Sigmoid colon (tissue), 6 donors: ENCODE measurements at regions not wholly inside any gene's neighbourhood (a gene's known extent, or its start where the extent isn't known, plus 50 kb on each side); places are given as distances from the start of the nearest gene placed in this dataset.
"Not testable (repeated sequence)": the region's sequence is repeated elsewhere in the genome, so short reads cannot be mapped to it uniquely, and the experiment has no call there.

ENCODE experiments used
- DNase-seq: peaks from one replicate; pipeline ENCODE4 v3.0.0-alpha.2; 2019
- H3K27ac ChIP-seq, 4 donors: fragments of 200-600 bp; sonication (generic); one replicate each; pipeline ENCODE4 v1.5.1; 2016 to 2019; ENCODE audit warnings: mild to moderate bottlenecking in 1 of 4
- H3K27me3 ChIP-seq, 3 donors: fragments of 200-600 bp; sonication (generic); one replicate each; pipeline ENCODE4 v1.5.1; 2019; ENCODE audit warnings: mild to moderate bottlenecking in 1 of 3
- H3K36me3 ChIP-seq, 4 donors: fragments of 200-600 bp; sonication (generic); one replicate each; pipeline ENCODE4 v1.5.1; 2016 to 2019
- H3K4me1 ChIP-seq, 4 donors: fragments of 200-600 bp; sonication (generic); one replicate each; pipeline ENCODE4 v1.5.1; 2017 to 2019
- H3K4me3 ChIP-seq, 4 donors: fragments of 200-600 bp; sonication (generic); one replicate each; pipeline ENCODE4 v1.5.1; 2017 to 2019; ENCODE audit warnings: mild to moderate bottlenecking in 2 of 4, moderate library complexity in 1 of 4
- H3K9me3 ChIP-seq, 4 donors: fragments of 200-600 bp in 3 of 4; sonication (generic) in 3 of 4; one replicate each; pipeline versions ENCODE4 v1.5.1 to v1.6.1; 2013 to 2019
- EP300 ChIP-seq, 4 donors: sonication (generic); formaldehyde crosslinking; IDR thresholded peaks; one replicate each; pipeline ENCODE4 v1.6.1; 2017; ENCODE audit warnings: antibody characterized with exemption in 4 of 4
- POLR2A ChIP-seq, 2 donors: fragments of 450-650 bp; IDR thresholded peaks; one replicate each; pipeline ENCODE4 v1.6.1; 2016; ENCODE audit warnings: antibody characterized with exemption in 2 of 2, mild to moderate bottlenecking in 2 of 2, moderate library complexity in 2 of 2
- POLR2AphosphoS5 ChIP-seq, 4 donors: sonication (generic); formaldehyde crosslinking; IDR thresholded peaks; one replicate each; pipeline ENCODE4 v1.6.1; 2017; ENCODE audit warnings: antibody characterized with exemption in 4 of 4
- WGBS, 2 donors: extraction: QIAGEN DNeasy Blood & Tissue Kit; methylation state at CpG; one replicate each; pipeline ENCODE4 v1.1.7; 2013; 5-methylcytosine and 5-hydroxymethylcytosine counted together
- intact Hi-C: fragments of 100-400 bp; cut with DNase I; formaldehyde crosslinking; loops from one replicate; pipeline ENCODE4 v1.15.1; 2023
- TF ChIP-seq, protein P1 (sequence below), 4 experiments: fragments of 450-650 bp in 3 of 4; fragments of 200-600 bp in 1 of 4; IDR thresholded peaks; one replicate each; pipeline ENCODE4 v1.5.1; 2016 to 2019; ENCODE audit warnings: antibody characterized with exemption in 4 of 4, mild to moderate bottlenecking in 3 of 4, moderate library complexity in 2 of 4
- donor health status: healthy with polysubstance abuse.
- donor health status: healthy.

- intact Hi-C loops = no loop called here
- H3K27me3 ChIP-seq = no peaks in the 10 kb centered on the region
- DNase-seq = no peak
- no peak overlapping the region for H3K27ac ChIP-seq
- H3K9me3 ChIP-seq = no peaks in the 10 kb centered on the region
- H3K4me3 ChIP-seq = no peak overlapping the region
- H3K36me3 ChIP-seq = no peaks in the 10 kb centered on the region
- H3K4me1 ChIP-seq = peaks cover 0 to 7% (median 0%) of the 10 kb centered on the region in 4 donors
- WGBS, 2 donors = 85 to 93% methylated on average over 1 of the region's 1 CpG
- TF ChIP-seq POLR2AphosphoS5 (IDR thresholded peaks at IDR 0.05) (no peak), POLR2A (IDR thresholded peaks at IDR 0.05) (no peak), EP300 (IDR thresholded peaks at IDR 0.05) (no peak)
- TF ChIP-seq, protein P1, sequence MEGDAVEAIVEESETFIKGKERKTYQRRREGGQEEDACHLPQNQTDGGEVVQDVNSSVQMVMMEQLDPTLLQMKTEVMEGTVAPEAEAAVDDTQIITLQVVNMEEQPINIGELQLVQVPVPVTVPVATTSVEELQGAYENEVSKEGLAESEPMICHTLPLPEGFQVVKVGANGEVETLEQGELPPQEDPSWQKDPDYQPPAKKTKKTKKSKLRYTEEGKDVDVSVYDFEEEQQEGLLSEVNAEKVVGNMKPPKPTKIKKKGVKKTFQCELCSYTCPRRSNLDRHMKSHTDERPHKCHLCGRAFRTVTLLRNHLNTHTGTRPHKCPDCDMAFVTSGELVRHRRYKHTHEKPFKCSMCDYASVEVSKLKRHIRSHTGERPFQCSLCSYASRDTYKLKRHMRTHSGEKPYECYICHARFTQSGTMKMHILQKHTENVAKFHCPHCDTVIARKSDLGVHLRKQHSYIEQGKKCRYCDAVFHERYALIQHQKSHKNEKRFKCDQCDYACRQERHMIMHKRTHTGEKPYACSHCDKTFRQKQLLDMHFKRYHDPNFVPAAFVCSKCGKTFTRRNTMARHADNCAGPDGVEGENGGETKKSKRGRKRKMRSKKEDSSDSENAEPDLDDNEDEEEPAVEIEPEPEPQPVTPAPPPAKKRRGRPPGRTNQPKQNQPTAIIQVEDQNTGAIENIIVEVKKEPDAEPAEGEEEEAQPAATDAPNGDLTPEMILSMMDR (IDR thresholded peaks at IDR 0.05) = no peak
These were observed 132.6 kb upstream of the PGR start for GRCh38 chr11:101262258-101262657.

DNA sequence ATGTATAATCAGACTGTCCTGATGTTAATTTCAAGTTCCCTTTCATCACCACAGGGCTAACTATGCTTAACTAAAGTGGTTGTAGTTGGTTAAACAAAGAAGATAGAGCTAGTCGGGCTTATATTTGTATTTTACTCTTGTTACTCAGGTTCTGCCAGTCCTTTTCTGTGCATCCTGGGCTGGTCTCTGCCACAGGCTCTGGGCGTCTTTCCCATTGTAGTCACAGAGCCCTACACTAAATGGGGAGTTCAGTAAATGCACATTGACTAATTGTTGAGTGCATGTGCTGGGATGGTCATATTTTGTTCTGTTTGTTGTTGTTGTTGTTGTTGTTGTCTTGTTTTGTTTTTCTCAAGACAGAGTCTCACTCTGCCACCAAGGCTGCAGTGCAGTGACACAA lies 125.4 kb upstream of the PGR start:
- no peaks in the 10 kb centered on the region for H3K4me1 ChIP-seq
- TF ChIP-seq, protein P1 (IDR thresholded peaks at IDR 0.05) = no peak
- TF ChIP-seq EP300 (IDR thresholded peaks at IDR 0.05) (no peak), POLR2AphosphoS5 (IDR thresholded peaks at IDR 0.05) (no peak), POLR2A (IDR thresholded peaks at IDR 0.05) (no peak)
- H3K27me3 ChIP-seq = no peaks in the 10 kb centered on the region
- H3K9me3 ChIP-seq = no peaks in the 10 kb centered on the region
- no peaks in the 10 kb centered on the region for H3K36me3 ChIP-seq
- WGBS, 2 donors = 55 to 77% methylated on average over 2 of the region's 2 CpGs
- intact Hi-C loops = no loop called here
- H3K27ac ChIP-seq = no peak overlapping the region
- DNase-seq = no peak
- H3K4me3 ChIP-seq = no peak overlapping the region

GRCh38 chr11:101254037-101254436 lies 124.4 kb upstream of the PGR start:
- Histone ChIP-seq H3K27ac (no peak overlapping the region), H3K4me1 (no peaks in the 10 kb centered on the region), H3K9me3 (no peaks in the 10 kb centered on the region), H3K36me3 (no peaks in the 10 kb centered on the region), H3K27me3 (no peaks in the 10 kb centered on the region), H3K4me3 (no peak overlapping the region)
- TF ChIP-seq, protein P1 (IDR thresholded peaks at IDR 0.05) = no peak
- no peak for TF ChIP-seq POLR2A (IDR thresholded peaks at IDR 0.05)
- DNase-seq = no peak
- WGBS, 2 donors = 75 to 84% methylated on average over 1 of the region's 1 CpG
- intact Hi-C loops = no loop called here

DNA sequence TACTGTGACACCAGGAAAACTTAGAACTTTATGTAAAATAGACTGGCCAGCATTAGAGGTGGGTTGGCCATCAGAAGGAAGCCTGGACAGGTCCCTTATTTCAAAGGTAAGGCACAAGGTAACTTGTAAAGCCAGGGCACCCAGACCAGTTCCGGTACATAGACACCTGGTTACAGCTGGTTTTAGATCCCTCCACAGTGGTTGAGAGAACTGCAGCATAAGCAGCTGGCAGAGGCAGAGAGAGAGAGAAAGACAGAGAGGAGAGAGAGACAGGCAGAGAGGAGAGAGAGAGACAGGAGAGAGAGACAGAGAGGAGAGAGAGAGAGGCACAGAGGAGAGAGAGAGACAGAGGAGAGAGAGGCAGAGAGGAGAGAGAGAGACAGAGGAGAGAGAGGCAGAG lies 116.0 kb upstream of the PGR start:
- H3K36me3 ChIP-seq, H3K4me3 ChIP-seq, H3K4me1 ChIP-seq, H3K27ac ChIP-seq, H3K9me3 ChIP-seq, intact Hi-C loops, DNase-seq, H3K27me3 ChIP-seq: not testable (repeated sequence)
- WGBS, 2 donors = 87 to 89% methylated on average over 1 of the region's 1 CpG

GRCh38 chr11:101245081-101245480 lies 115.5 kb upstream of the PGR start:
- H3K36me3 ChIP-seq, H3K27ac ChIP-seq, H3K4me3 ChIP-seq, H3K27me3 ChIP-seq, intact Hi-C loops, H3K9me3 ChIP-seq, H3K4me1 ChIP-seq, DNase-seq: not testable (repeated sequence)
- WGBS, 2 donors = 91 to 92% methylated on average over 8 of the region's 8 CpGs

DNA sequence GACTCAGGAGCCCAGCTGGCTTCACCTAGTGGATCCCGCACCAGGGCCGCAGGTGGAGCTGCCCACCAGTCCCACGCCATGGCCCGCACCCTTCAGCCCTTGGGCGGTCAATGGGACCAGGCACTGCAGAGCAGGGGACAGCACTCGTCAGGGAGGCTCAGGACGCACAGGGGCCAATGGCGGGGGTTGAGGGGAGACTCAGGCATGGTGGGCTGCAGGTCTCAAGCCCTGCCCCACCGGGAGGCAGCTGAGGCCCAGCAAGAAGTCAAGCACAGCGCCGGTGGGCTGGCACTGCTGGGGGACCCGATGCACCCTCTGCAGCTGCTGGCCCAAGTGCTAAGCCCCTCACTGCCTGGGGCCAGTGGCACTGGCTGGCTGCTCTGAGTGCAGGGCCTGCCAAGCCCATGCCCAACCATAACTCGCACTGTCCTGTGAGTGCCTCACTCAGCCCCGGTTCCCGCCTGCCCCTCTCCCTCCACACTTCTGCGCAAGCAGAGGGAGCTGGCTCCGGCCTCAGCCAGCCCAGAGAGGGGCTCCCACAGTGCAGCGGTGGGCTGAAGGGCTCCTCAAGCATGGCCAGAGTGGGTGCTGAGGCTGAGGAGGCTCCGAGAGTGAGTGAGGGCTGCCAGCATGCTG lies 111.7 kb upstream of the PGR start:
- H3K9me3 ChIP-seq = peaks cover 0 to 4% (median 0%) of the 10 kb centered on the region in 4 donors
- H3K36me3 ChIP-seq = no peaks in the 10 kb centered on the region
- TF ChIP-seq, protein P1 (IDR thresholded peaks at IDR 0.05) = no peak
- no peak for TF ChIP-seq POLR2AphosphoS5 (IDR thresholded peaks at IDR 0.05)
- TF ChIP-seq POLR2A (IDR thresholded peaks at IDR 0.05) = no peak
- TF ChIP-seq EP300 (IDR thresholded peaks at IDR 0.05) = no peak
- H3K4me1 ChIP-seq = no peaks in the 10 kb centered on the region
- no peak overlapping the region for H3K27ac ChIP-seq
- no peaks in the 10 kb centered on the region for H3K27me3 ChIP-seq
- no peak for DNase-seq
- no peak overlapping the region for H3K4me3 ChIP-seq
- intact Hi-C loops = no loop called here
- 93 to 94% methylated on average over 19 of the region's 19 CpGs for WGBS, 2 donors

GRCh38 chr11:101231207-101231834 lies 101.7 kb upstream of the PGR start:
- H3K4me3 ChIP-seq, DNase-seq, H3K36me3 ChIP-seq, intact Hi-C loops, H3K9me3 ChIP-seq, H3K4me1 ChIP-seq, H3K27me3 ChIP-seq, H3K27ac ChIP-seq: not testable (repeated sequence)
- WGBS, 2 donors = 93 to 95% methylated on average over 16 of the region's 16 CpGs
